Effector CD4-positive, alpha-beta T cell (primary cell): ENCODE measurements at regions not wholly inside any gene's neighbourhood (a gene's known extent, or its start where the extent isn't known, plus 50 kb on each side); places are given as distances from the start of the nearest gene placed in this dataset.

Experiments used
- DNase-seq: peaks from one replicate; pipeline ENCODE4 v3.0.0-alpha.2; 2020

DNA sequence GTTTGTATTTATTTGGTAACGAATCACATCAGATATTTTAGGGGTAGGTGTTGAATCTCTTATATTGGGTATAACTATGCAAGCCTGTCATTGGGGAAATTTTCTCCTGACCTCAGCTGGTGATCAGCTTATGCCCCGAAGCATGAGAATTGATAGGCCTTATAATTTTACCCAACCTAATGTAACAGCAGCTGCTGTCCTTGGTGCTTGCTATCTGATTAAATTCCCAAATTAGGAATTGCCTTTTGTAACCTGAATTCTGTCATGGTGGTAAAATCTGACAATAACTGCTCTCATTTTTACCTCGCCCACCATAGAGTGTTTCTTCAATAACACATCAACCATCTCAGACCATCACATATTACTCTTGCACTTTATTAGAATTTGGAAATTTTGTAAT is 1542.6 kb upstream of the PIK3C3 start:
- no peak for DNase-seq

DNA sequence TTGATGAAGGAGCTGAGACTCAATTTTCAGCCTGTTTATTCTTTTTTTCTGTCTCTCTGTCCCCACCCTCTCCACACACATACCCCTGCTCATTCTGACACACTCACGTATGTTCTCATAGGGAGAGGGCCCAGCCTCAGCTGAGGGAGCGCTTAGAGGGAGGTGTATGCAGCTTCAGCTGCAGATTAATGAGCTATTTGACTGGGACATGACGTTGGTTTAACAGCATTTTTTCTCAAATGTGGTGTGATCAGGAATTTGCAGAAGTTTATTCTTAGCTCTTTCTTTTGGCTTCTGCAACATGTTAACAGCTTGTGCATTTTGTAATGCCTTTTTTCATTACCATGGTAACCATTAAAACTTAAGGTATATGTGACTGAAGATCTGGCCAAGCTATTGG is 1547.1 kb upstream of the PIK3C3 start:
- DNase-seq, result no peak

DNA sequence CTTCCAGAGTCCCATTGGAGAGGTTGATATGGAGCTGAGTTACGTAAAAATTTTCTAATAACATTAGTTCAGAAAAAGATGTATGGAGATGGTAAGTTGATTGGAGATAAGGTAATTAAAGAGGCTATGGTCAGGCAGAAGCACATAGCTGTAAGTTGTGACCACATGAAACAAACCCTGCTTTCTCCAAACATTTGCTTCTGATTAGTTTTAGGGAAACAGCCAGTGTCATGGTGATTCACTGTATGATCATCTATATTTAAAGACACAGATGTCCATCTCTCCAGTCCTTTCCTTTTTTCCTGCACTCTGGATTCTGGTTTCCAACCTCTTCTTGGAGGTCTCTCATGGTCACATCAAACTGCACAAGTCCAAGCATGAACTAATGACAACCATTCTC is 1550.8 kb upstream of the PIK3C3 start:
- DNase-seq, result no peak

DNA sequence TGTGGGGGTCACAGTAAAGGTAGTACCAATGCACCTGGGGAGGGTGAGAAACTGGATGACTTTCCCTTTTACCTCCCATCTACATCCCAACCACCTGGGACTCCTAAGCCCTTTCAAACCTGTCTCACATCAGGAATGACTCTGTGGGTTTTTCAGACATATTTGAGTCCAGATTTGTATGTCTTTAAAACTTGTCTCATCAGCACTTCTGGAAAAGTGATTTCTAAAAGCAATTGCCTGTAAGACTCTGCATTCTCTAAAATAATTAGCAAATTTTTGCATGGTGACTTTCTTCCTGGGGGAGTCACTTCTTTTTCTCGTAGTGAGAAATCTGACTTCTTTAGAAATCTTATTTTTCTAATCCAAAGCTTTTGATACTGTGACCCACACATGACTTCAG is 1553.0 kb upstream of the PIK3C3 start:
- no peak for DNase-seq

DNA sequence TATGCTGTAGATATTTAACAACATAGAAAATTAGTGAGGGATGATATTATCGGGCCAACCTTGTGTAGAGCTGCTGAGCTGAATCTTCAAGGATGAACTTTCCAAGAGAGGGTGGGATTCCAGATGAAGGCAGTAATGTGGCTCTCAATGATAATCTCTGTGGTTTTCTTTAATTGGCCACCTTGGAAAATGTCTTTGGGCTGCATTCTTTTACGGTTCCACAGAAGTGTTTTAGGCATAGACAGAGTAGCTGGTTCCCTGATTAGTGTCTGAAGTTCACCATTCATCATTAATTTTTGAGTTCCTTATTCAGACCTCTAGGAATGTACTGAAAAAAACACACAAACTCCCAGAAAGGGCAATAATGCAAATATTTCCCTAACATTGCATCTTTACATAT is 1566.9 kb upstream of the PIK3C3 start:
- DNase-seq, result no peak

DNA sequence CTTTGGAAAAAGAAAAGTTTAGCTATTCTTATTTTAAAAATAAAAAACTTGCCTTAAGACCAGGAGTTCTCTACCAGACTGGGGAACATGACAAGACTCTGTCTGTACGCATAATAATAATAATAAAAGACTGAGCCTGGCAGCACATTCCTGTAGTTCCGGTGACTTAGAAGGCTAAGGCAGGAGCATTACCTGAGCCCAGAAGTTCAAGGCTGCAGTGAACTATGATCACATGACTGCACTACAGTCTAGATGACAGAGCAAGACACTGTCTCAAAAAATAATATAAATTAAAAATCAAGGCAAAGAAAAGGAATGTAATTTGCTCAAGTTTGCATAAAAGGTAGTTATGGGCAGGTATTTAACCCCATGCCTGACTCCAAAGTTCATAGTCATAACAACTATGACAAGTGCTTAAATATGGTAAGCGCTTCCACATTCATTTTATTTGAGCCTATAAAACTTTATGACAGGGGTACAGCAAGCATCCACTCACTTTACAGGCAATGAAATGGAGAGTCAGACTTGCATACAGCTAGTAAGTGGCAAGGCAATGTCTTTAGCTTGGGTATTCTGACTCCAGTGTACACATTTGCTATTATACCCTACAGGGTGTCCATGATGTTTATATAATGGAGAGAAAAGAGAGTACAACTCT is 1567.8 kb upstream of the PIK3C3 start:
- DNase-seq, result no peak

DNA sequence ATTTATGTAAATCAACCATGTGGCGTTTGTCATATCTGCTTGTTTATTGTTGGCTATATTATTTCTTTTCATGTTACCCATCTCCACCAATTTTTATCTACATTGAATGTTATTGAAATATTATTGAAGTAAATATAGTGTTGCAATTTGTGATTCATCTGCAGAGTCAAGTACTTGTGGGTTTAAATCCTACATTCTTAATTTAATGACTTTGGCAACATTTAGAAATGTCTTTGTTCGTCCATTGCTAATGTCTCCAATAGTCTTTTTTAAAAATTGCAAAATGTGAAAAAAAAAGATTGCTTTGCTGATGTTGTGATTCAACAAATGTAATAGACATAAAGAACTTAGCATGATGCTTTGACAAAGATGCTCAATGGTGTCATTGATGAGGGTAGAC is 1572.8 kb upstream of the PIK3C3 start:
- DNase-seq, result no peak

DNA sequence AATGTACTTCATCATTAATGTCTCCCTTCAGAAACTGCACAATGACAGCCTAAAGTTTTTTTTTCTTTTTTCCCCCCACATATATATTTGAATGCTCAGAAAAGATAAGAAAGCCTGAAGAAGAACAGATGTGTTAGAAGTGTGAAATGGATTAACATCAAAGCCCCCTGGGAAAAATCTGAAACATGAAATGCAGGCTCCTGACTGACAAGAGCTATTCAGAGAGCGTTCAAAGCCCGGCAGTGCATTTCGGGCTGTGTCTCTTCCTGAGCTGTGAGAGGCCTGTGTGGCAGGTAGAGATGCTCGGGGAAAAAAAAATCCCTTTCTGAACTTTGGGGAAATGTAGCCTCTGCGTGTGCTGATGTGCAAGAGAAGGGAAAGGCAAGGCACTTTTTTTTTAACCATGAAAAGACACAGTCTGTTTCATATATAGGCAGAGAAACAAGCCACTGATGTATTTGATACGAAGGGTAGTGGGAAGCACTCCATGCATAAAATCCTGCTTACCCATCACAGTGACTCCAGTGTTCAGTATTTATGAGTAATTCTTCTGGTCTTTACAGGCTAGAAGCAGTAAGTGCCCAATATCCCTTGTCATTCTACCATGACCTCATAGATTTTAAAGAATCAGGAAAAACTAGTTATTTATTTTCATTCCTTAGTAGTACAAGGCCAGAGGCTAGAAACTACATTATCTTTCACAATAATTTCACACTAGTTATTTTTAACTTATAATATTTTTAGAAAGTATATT is 1574.2 kb upstream of the PIK3C3 start:
- DNase-seq, result no peak

DNA sequence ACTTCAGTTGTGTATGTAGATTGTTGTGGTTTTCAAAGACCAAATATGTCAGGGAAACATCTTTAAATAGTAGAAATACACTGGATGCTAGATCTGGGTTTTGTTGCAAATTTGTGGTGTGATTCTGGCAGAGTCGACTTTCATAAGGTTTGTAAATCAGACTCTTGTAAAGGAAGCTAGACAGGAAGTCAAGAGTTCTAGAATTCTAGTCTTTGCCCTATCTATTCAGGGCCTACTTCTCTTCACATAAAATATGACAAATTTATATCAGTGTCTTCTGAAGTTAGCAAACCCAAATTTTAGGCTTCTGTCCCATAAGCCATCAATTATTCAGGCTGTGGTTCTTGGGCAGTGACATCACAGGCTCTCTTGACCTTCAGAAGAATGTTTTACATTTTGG is 1579.2 kb upstream of the PIK3C3 start:
- no peak for DNase-seq

DNA sequence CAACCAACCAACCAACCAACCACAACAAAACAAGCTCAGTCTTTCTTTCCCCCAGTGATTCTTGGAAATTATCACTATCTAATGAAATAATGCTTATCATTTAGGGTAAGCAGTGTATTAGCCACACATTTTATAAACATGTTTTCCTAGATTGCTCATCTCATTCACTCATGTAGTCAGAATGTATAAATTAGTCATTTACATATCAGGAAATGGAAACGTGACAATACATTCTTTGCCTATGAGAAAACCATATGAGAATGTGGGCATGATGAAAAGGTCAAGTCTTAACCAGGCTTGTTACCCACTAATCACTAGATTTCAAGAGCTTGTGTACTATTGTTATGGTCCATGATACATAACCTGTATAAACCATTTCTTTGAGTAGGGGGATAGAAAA is 1583.4 kb upstream of the PIK3C3 start:
- DNase-seq, result no peak

DNA sequence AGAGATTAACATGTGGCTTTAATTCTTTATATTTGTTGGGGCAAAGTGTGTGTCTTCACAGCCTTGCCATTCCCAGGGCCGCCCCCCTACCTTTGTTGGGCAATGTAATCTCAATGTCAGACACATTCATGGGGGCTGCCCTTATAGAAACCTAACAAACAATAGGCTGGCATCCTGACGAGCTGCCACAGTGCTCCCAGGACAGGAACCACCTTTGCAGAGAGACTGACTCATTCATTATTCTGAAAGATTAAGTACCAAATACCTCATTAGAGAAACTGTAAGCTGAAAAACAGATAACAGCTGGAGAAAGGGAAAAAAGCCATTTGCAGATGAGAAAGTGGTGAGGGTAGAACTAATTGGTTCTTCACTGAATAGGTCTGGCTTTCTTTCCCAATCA is 1587.5 kb upstream of the PIK3C3 start:
- DNase-seq, result no peak

DNA sequence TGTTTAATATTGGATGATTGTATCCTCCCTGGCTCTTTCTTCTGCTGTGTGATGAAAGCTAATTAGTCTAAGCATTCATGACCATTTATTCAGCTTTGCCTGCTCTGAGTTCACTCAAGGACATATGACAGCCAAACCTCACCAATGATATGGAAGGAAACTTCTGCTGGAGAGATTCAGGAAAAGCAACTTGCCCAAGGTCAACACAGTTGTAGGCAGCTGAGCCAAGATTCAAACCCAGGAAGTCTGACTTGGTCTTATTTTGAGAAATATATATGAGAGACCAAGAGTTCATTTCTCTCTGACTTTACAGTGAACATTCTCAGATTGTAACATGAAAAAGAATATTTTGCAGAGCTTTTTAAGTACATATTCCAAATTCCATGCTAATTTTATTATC is 1588.5 kb upstream of the PIK3C3 start:
- DNase-seq, result no peak

DNA sequence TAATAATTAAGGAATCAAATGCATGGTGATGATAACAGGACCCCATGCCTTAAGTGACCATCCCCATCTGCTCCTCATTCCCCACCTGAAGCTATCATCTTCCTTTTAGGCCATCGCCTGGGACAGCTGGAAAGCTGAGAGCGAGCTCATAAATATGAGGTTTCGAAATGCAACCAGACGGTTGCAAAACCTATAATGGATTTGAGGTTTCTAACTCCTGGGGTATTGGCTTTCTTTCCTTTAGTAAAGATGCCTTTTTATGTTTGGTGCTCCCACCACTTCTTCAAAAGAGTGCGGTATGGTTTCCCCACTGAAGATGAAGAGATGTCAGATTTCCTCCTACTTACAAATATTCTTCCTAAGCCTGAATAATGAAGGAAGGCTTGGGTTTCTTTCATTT is 1589.5 kb upstream of the PIK3C3 start:
- DNase-seq, result no peak

DNA sequence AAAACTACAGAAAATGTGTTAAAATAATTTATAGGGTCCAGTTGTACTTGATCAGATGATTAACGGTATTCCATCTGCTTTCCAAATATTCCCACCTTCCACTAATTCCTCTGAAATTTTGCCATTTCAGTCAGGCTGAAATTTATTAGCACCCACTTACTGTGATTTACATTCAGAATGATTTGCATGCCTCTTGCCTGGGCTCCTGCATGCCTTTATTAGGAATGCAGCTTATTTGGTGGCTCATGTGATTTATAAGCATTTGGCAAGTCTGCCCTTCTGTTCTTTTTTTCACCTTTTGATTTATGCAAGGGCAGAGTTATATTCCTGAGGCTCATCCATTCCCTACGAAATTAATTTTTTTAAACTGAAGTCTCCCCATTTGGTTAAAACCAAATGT is 1594.5 kb upstream of the PIK3C3 start:
- no peak for DNase-seq

DNA sequence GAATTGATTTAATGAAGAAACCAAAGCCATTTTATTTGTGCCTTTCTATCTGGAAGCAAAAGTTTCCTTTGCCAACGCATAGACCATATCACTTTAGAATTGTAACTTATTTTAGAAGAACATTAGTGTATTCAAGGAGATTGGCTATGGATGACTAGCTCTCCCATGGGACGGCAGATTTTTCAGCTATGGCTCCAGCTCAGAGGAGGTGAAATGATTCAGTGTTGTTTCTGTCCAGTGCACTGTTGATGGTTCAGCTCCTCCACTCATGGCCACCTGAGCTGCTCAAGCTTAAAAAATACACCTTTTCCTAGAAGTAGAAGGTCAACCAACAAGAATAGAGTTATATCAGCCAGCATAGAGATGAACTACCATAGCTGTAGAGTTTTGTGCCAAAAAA is 1597.5 kb upstream of the PIK3C3 start:
- no peak for DNase-seq

DNA sequence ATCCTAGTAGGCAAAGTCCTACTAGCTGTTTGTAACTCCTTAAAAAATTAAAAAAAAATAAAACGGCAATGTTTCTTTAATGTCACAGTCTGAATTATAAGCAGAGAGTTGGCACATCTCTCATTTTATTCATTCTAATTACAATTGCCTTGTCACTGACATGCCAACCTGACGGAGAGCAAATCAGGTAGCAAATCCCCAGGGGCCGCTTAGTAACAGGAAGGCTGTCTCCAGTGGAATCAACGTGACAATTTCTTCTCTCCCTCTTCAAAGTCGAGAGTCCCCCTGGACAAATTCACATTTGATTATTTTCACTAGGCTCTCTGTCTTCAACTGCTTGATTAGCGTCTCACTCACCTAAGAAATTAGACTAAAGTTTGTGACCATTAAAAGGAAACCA is 1598.9 kb upstream of the PIK3C3 start:
- no peak for DNase-seq

DNA sequence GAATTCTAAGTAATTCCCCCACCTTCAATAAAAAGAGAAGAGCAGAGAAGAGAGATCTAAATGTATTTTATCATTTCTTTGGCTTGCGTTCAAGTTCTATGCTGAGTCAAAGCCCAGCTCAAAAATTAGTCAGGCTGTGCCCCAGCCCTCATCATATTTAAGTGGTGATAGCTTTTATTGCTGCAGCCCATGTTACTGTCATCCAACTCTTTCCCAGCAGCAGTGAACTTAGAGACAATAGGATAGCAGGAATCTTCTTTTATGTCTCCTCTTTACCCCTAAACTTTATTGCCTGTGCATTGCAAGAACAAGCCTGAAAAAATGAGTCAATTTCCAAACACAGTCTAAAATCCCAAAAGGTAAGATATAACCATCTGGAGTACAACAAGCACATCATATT is 1599.3 kb upstream of the PIK3C3 start:
- no peak for DNase-seq

DNA sequence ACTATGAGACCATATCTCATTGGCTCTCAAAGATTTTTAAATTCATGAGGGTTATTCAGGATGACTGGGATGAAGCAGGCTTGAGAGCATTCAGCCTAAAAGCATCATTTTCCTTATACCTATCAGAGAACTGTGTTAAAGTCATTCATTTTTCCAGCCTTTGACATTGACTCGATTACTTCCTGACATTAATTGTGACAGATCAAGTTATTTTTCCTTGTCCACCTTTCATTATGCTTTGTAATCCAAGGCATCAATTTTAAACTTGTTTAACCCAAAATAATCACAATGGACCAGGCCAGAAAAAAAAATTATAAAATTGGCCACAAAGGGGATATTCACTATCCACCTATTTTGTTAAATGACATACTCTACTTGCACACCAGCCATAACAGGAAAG is 1606.8 kb upstream of the PIK3C3 start:
- DNase-seq, result no peak

DNA sequence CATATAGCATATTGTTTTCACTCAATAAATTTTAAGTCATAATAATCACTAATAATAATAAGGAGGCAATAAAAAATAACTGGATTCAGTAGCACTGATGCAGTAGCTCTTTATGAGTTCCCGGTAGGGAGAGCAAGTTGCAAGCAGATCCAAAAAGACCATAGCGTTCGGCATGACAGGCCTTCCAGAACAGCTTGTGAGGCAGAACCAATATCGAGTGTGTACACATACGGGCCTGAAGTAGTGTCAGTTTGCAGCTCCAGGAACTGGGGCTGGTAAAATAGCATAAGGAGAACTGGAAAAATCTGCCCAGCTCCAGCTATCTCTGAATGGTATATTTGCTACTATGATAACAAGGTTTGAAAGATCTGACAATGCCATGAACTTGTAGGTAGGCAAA is 1607.8 kb upstream of the PIK3C3 start:
- DNase-seq, result no peak

DNA sequence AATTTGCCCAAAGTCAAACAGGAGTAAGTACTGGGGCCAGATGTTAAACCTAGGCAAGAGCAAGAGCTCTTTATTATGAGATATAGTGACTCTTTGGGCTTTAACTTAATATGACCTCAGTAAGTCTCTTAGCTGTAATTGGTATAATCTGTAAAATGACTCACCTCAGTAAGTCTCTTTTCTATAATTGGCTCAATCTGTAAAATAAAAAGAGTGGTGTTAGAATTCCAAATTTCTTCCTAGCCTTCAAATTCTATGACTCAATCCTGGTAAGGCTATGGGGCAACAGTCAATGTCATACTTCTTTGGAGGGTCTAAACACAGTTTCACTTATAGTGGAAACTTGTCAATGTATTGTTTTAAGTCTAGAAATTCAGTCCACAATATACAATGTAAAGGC is 1608.9 kb upstream of the PIK3C3 start:
- DNase-seq, result no peak

DNA sequence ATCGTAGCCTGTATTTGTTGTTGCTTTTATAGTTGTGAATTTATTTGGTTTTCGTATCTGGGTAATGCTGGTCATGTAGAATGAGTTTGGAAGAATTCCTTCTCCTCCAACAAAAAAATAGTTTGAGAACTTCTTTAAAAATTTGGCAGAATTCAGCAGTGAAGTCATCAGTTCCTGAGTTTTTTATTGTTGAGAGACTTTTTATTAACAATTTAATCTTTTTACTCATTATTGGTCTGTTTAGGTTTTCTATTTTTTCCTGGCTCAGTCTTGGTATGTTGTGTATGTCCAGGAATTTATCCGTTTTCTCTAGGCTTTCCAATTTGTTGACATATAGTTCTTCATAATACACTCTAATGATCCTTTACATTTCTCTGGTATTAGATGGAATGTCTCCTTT is 1613.3 kb upstream of the PIK3C3 start:
- DNase-seq, result no peak

DNA sequence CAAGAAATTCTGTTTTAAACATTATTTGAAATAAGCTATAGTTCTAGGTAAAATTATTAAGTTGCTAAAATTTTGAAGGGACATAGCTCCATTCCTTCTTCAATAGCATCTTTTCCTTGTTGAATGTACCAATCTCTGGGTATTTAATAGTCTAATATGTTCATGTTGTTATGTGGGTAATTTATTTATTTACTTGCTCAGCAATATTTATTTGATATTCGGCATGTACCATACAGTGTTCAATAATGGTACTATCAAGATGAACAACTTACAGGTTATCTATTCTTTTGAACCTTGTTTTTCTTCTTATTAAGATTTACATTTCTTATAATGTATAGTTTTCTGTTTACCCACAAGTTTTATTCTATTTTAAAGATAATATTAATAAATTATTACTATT is 1616.8 kb upstream of the PIK3C3 start:
- no peak for DNase-seq

DNA sequence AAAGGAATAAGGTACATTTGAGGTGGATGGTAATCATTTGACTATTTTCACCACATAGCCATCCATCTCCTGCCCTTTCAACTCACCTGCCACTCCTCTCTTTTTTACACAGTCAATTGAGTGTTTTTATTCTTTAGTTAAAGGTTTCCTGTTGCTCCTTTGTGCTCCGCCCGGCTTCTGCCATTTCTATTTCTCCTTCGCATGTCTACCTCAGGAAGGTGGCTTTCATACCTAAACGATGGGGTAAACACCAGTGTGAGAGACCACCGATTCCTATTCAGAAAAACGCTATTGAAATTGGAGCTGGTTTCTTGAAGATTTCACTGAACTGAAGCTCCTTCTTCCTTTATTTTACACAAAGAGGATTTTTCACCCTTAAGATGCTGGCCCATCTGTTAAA is 1628.0 kb upstream of the PIK3C3 start:
- DNase-seq, result no peak

DNA sequence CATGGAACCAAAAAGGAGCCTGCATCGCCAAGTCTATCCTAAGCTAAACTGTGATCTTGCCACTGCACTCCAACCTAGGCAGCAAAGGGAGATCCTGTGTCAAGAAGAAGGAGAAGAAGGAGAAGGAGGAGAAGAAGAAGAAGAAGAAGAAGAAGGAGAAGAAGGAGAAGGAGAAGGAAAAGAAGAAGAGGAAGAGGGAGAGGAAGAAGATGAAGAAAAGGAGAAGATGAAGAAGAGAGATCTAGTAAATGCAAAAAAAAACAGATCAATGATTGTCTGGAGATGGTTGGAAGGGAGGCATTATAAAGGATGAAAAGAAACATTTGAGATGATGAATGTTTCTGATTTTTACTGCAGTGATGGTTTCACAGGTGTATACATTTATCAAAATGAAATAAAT is 1629.0 kb upstream of the PIK3C3 start:
- DNase-seq, result no peak

DNA sequence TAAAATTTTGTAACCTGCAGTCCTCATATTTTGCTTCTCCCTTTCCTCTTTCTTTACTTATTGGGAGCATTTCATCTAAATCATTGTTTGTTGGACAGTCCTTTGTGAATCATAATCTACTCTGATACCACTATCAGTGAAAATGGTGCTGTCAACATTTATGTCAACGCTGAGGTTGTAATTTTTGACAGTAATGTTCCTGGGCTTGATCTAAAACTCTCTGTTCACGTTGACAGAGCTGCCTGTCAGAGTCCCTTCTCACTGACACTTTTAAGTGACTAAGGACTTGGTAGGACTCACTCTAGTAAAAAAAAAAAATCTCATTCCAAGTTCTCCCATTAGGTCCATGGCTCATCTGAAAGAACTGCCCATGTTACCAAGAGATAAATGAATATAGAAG is 1640.8 kb upstream of the PIK3C3 start:
- no peak for DNase-seq
